Right lobe of liver (tissue), 6 donors: ENCODE measurements at regions not wholly inside any gene's neighbourhood (a gene's known extent, or its start where the extent isn't known, plus 50 kb on each side); places are given as distances from the start of the nearest gene placed in this dataset.

Experiments
- ATAC-seq, 4 donors: fragments of 200-7000 bp; cut with Tn5 transposase; one replicate each; pipeline ENCODE4 v1.9.1; 2020; ENCODE audit warnings: mild to moderate bottlenecking in 4 of 4, moderate library complexity in 4 of 4
- DNase-seq, 3 donors: peaks; one replicate each; pipeline ENCODE4 v3.0.0-alpha.2; 2020
- H3K27ac ChIP-seq, 3 donors: fragments of 200-600 bp; one replicate each; pipeline ENCODE4 v1.8.0; 2022
- H3K27me3 ChIP-seq, 2 donors: fragments of 200-600 bp; one replicate each; pipeline ENCODE4 v1.8.0; 2022
- H3K36me3 ChIP-seq, 4 donors: fragments of 200-600 bp; sonication (generic) in 1 of 4; one replicate each; pipeline versions ENCODE4 v1.5.1 to v1.8.0; 2017 to 2022; ENCODE audit warnings: control low read depth in 1 of 4
- H3K4me1 ChIP-seq, 4 donors: fragments of 200-600 bp; sonication (generic) in 1 of 4; one replicate each; pipeline versions ENCODE4 v1.5.1 to v1.8.0; 2017 to 2022; ENCODE audit warnings: control low read depth in 1 of 4
- H3K4me3 ChIP-seq, 3 donors: fragments of 200-600 bp; one replicate each; pipeline ENCODE4 v1.8.0; 2022
- H3K9me3 ChIP-seq, 4 donors: fragments of 200-600 bp; sonication (generic) in 1 of 4; one replicate each; pipeline versions ENCODE4 v1.5.1 to v1.8.0; 2017 to 2022; ENCODE audit warnings: control low read depth in 1 of 4
- POLR2A ChIP-seq: fragments of 450-650 bp; IDR thresholded peaks from one replicate; pipeline ENCODE4 v1.6.1; 2017; ENCODE audit warnings: antibody characterized with exemption, mild to moderate bottlenecking
- WGBS: methylation state at CpG from one replicate; pipeline ENCODE4 v1.1.6; 2018; ENCODE audit warnings: low coverage, low lambda C conversion rate; ENCODE audit not compliant: insufficient coverage; ENCODE audit errors: missing lambda C conversion rate; 5-methylcytosine and 5-hydroxymethylcytosine counted together
- intact Hi-C, 2 donors: fragments of 100-400 bp; cut with DNase I; formaldehyde crosslinking; loops; one replicate each; pipeline versions ENCODE4 v1.11.2 to v1.14.1; 2022
- TF ChIP-seq, protein P1 (sequence below), 4 donors: fragments of 200-600 bp in 3 of 4; fragments of 450-650 bp in 1 of 4; IDR thresholded peaks; one replicate each; pipeline versions ENCODE4 v1.5.1 to v1.8.0; 2016 to 2022; ENCODE audit warnings: antibody characterized with exemption in 4 of 4, mild to moderate bottlenecking in 2 of 4
- donor health status: DM: no; HTN: yes; CAD: no.
- donor health status: DM: no; HTN: no; CAD: no.
- donor health status: DM: no; HTN: no; CAD: no.
- donor health status: DM: no; HTN: yes; CAD: no.
- donor health status: DM: no; HTN: yes; CAD: no.

DNA sequence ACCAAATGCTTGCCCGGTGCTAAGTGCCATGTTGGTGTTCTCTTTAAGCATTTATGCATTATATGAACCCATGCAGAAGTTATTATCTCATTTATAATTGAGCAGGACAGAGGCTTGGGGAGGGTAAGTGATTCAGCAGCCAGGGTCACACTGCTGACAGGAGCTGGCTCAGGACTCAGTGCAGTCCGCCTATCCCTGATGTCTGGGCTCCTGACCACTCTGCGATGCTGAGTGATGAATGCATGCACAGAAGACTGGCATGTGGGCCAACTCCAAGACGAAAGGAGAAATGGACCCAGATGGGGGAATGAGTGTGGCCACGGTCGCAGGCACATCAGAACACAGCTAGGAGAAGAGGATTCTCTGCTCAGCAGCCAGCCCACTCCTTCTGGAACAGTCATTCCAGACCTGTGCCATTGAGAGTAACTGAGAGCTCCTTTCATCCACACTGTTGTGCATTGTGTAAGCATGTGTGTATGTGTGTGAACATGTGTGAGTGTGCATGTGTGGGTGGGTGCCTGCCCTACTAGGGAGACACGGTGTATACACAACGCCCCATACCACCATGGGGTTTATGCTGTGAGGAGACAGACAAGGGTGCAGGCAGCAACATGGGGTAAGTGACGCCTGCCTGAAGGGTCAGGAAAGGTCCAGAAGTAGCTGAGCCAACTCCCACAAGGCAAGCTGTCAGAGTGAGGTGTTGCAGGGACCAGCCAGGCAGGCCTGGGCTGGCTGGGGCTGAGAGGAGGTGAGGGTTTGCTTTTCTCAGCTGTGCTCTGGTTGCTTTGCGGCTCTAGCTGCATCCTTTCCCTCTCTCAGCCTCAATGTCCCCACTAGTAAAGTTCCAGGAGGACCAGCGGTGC lies 97.8 kb upstream of the PMEPA1 start:
- DNase-seq (no peak), ATAC-seq (no peak)

DNA sequence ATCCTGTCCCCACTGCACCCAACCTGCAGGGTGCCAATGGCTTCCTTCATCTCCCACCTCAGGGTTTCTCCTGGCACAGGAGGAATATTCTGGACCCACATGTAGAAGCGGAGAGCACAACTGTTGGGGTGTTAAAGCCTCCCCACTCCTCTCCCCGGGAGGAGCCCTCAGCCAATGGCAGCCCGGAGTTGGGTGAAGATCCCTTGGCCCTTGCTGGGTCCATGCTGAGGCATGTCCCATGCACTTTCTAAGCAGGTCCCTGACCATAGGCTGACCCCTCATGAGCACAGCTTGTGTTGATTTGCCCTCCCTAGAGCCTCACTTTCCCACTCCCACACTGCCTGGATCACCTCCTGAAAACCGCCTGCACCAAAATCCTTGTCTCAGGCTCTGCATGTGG lies 97.2 kb upstream of the PMEPA1 start:
- no peaks in the 10 kb centered on the region for H3K4me1 ChIP-seq
- H3K36me3 ChIP-seq, result no peaks in the 10 kb centered on the region
- no peak overlapping the region for H3K27ac ChIP-seq
- no peaks in the 10 kb centered on the region for H3K9me3 ChIP-seq
- ATAC-seq (no peak), DNase-seq (no peak)
- 83% methylated on average over 1 of the region's 4 CpGs for WGBS
- intact Hi-C loops, result no loop called here
- TF ChIP-seq, protein P1, sequence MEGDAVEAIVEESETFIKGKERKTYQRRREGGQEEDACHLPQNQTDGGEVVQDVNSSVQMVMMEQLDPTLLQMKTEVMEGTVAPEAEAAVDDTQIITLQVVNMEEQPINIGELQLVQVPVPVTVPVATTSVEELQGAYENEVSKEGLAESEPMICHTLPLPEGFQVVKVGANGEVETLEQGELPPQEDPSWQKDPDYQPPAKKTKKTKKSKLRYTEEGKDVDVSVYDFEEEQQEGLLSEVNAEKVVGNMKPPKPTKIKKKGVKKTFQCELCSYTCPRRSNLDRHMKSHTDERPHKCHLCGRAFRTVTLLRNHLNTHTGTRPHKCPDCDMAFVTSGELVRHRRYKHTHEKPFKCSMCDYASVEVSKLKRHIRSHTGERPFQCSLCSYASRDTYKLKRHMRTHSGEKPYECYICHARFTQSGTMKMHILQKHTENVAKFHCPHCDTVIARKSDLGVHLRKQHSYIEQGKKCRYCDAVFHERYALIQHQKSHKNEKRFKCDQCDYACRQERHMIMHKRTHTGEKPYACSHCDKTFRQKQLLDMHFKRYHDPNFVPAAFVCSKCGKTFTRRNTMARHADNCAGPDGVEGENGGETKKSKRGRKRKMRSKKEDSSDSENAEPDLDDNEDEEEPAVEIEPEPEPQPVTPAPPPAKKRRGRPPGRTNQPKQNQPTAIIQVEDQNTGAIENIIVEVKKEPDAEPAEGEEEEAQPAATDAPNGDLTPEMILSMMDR (IDR thresholded peaks at IDR 0.05), result no peak
- TF ChIP-seq POLR2A, result no peak
- no peak overlapping the region for H3K4me3 ChIP-seq
- no peaks in the 10 kb centered on the region for H3K27me3 ChIP-seq

More for the DNA sequence above, 97.8 kb upstream of the PMEPA1 start:
- H3K36me3 ChIP-seq, result no peaks in the 10 kb centered on the region
- no peaks in the 10 kb centered on the region for H3K9me3 ChIP-seq
- TF ChIP-seq POLR2A, result no peak
- TF ChIP-seq, protein P1 (IDR thresholded peaks at IDR 0.05), result no peak
- 75% methylated on average over 7 of the region's 11 CpGs for WGBS
- no peak overlapping the region for H3K4me3 ChIP-seq
- no peak overlapping the region for H3K27ac ChIP-seq
- intact Hi-C loops, result no loop called here
- no peaks in the 10 kb centered on the region for H3K27me3 ChIP-seq
- H3K4me1 ChIP-seq, result no peaks in the 10 kb centered on the region

DNA sequence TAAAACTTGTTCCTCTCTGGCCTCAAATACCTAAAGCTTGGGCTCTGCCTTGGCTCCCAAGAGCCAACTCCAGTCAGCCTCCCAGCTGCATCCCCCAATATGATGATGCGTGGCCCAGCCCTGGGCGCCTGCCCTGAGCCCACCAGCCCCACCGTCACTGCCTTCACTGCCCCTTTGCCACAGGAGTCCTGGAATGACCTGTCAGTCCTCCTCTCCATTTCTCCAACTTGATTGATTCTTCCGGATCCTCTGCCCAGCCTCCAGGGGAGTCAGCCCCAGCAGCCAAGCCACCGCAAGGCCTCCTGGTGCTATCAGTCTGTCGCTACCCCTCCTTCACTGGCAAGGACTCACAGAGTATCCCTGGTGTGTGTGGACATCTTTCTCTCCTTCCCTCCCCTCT lies 96.7 kb upstream of the PMEPA1 start:
- DNase-seq, result no peak

DNA sequence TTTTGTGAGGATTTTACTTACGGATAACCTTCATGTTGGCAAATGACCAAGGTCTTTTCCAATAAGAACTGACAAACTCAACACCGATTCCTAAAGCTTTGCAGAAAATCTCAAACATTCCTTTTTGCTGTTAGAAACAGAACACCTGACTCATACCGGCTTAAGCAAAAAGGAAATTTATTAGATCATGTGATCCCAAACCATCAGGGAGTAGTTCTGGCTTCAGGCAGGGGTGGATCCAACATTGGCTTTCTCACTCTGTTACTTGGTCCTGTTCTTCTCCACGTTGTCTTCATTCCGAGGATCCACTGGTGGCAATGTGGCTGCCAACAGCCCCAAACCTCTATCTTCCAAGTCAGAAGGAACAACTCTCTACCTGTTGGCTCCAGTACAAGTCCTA lies 95.9 kb upstream of the PMEPA1 start:
- Histone ChIP-seq H3K36me3 (no peaks in the 10 kb centered on the region), H3K9me3 (no peaks in the 10 kb centered on the region), H3K4me1 (no peaks in the 10 kb centered on the region), H3K27ac (no peak overlapping the region), H3K4me3 (no peak overlapping the region), H3K27me3 (no peaks in the 10 kb centered on the region)
- DNase-seq (no peak), ATAC-seq (no peak)
- intact Hi-C loops, result no loop called here
- 60% methylated on average over 5 of the region's 5 CpGs for WGBS
- TF ChIP-seq POLR2A, result no peak
- TF ChIP-seq, protein P1 (IDR thresholded peaks at IDR 0.05), result no peak

More for the DNA sequence above, 96.7 kb upstream of the PMEPA1 start:
- no peak for TF ChIP-seq POLR2A
- TF ChIP-seq, protein P1 (IDR thresholded peaks at IDR 0.05), result no peak
- intact Hi-C loops, result no loop called here
- Histone ChIP-seq H3K4me3 (no peak overlapping the region), H3K9me3 (no peaks in the 10 kb centered on the region), H3K4me1 (no peaks in the 10 kb centered on the region), H3K27ac (no peak overlapping the region), H3K36me3 (no peaks in the 10 kb centered on the region), H3K27me3 (no peaks in the 10 kb centered on the region)
- WGBS, result 44% methylated on average over 1 of the region's 6 CpGs
- ATAC-seq, result no peak
